Spleen (tissue), 11 donors: ENCODE measurements at regions not wholly inside any gene's neighbourhood (a gene's known extent, or its start where the extent isn't known, plus 50 kb on each side); places are given as distances from the start of the nearest gene placed in this dataset.

ENCODE experiments used
- DNase-seq: peaks from one replicate; pipeline ENCODE4 v3.0.0-alpha.2; 2020
- H3K27ac ChIP-seq, 8 donors: fragments of 200-600 bp; sonication (generic) in 7 of 8; 1 replicate in 4 of 8; 2 replicates in 4 of 8; pipeline versions ENCODE4 v1.5.0 to v1.8.0; 2016 to 2021; ENCODE audit warnings: inconsistent platforms in 4 of 8, mild to moderate bottlenecking in 4 of 8, moderate library complexity in 1 of 8
- H3K27me3 ChIP-seq, 7 donors: fragments of 200-600 bp; sonication (generic) in 6 of 7; replicated peaks in 1 of 7; 1 replicate in 4 of 7; 2 replicates in 3 of 7; pipeline versions ENCODE4 v1.5.0 to v1.8.0; 2016 to 2021; ENCODE audit warnings: inconsistent platforms in 3 of 7, mild to moderate bottlenecking in 1 of 7
- H3K36me3 ChIP-seq, 6 donors: fragments of 200-600 bp; sonication (generic) in 5 of 6; 1 replicate in 4 of 6; 2 replicates in 2 of 6; pipeline versions ENCODE4 v1.5.0 to v1.8.0; 2016 to 2021; ENCODE audit warnings: inconsistent platforms in 2 of 6
- H3K4me1 ChIP-seq, 6 donors: fragments of 200-600 bp; sonication (generic) in 5 of 6; 1 replicate in 3 of 6; 2 replicates in 3 of 6; pipeline versions ENCODE4 v1.5.0 to v1.8.0; 2016 to 2021; ENCODE audit warnings: inconsistent platforms in 3 of 6
- H3K4me3 ChIP-seq, 8 donors: fragments of 200-600 bp; sonication (generic) in 7 of 8; 1 replicate in 4 of 8; 2 replicates in 4 of 8; pipeline versions ENCODE4 v1.5.0 to v1.8.0; 2016 to 2021; ENCODE audit warnings: inconsistent platforms in 4 of 8, mild to moderate bottlenecking in 4 of 8, moderate library complexity in 2 of 8
- H3K9me3 ChIP-seq, 8 donors: fragments of 200-600 bp; sonication (generic) in 7 of 8; 1 replicate in 4 of 8; 2 replicates in 4 of 8; pipeline versions ENCODE4 v1.5.0 to v1.8.0; 2016 to 2021; ENCODE audit warnings: inconsistent platforms in 4 of 8
- POLR2A ChIP-seq, 3 donors: fragments of 450-650 bp; IDR thresholded peaks; one replicate each; pipeline ENCODE4 v1.5.1; 2017; ENCODE audit warnings: antibody characterized with exemption in 3 of 3, mild to moderate bottlenecking in 1 of 3
- POLR2AphosphoS5 ChIP-seq, 3 donors: sonication (generic); formaldehyde crosslinking; IDR thresholded peaks; one replicate each; pipeline ENCODE4 v1.5.1; 2017; ENCODE audit warnings: antibody characterized with exemption in 3 of 3
- WGBS, 5 donors: extraction: QIAGEN DNeasy Blood & Tissue Kit in 3 of 5; methylation state at CpG; one replicate each; pipeline versions ENCODE4 v1.1.5 to v1.1.7; 2013 to 2018; 5-methylcytosine and 5-hydroxymethylcytosine counted together
- intact Hi-C: fragments of 100-400 bp; cut with DNase I; formaldehyde crosslinking; loops from one replicate; pipeline ENCODE4 v1.15.0; 2023; ENCODE audit warnings: low total_unique reads
- TF ChIP-seq, protein P1 (sequence below), 11 experiments: fragments of 200-600 bp in 7 of 11; fragments of 450-650 bp in 4 of 11; sonication (generic) in 4 of 11; IDR thresholded peaks in 8 of 11; conservative IDR thresholded peaks in 3 of 11; 1 replicate in 7 of 11; 2 replicates in 4 of 11; pipeline versions ENCODE4 v1.4.0 to v1.8.0; 2016 to 2021; ENCODE audit warnings: antibody characterized with exemption in 11 of 11, inconsistent platforms in 4 of 11, mild to moderate bottlenecking in 1 of 11
- donor health status: healthy with polysubstance abuse.
- donor health status: DM: no; HTN: no; CAD: no; lungs with moderate emphysema.
- donor health status: DM: no; HTN: no; CAD: no.
- donor health status: Bipolar disorder and iron deficiency.
- donor health status: healthy.
- donor health status: DM: no; HTN: no; CAD: no.
- donor health status: DM: yes; HTN: yes; CAD: no.

DNA sequence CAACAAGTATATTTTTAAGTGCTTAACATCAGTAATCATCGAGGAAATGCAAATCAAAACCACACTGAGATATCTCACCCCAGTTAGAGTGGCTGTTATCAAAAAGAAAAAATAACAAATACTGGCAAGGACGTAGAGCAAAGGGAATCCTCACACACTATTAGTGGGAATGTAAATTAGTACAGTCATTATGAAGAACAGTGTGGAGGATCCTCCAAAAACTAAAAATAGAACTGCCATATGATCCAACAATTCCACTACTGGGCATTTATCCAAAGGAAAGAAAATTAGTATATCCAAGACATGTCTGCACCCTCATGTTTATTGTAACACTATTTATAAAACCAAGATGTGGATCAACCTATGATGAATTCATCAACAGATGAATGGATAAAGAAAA, 149.0 kb upstream of the PWP1 start:
- Histone ChIP-seq H3K4me3 (no peak overlapping the region), H3K36me3 (no peaks in the 10 kb centered on the region), H3K4me1 (no peaks in the 10 kb centered on the region), H3K27me3 (no peaks in the 10 kb centered on the region), H3K27ac (no peak overlapping the region), H3K9me3 (peaks cover 3 to 17% (median 12%) of the 10 kb centered on the region in 8 donors)
- intact Hi-C loops, result no loop called here
- TF ChIP-seq POLR2A (IDR thresholded peaks at IDR 0.05) (no peak), POLR2AphosphoS5 (IDR thresholded peaks at IDR 0.05) (no peak)
- TF ChIP-seq, protein P1, sequence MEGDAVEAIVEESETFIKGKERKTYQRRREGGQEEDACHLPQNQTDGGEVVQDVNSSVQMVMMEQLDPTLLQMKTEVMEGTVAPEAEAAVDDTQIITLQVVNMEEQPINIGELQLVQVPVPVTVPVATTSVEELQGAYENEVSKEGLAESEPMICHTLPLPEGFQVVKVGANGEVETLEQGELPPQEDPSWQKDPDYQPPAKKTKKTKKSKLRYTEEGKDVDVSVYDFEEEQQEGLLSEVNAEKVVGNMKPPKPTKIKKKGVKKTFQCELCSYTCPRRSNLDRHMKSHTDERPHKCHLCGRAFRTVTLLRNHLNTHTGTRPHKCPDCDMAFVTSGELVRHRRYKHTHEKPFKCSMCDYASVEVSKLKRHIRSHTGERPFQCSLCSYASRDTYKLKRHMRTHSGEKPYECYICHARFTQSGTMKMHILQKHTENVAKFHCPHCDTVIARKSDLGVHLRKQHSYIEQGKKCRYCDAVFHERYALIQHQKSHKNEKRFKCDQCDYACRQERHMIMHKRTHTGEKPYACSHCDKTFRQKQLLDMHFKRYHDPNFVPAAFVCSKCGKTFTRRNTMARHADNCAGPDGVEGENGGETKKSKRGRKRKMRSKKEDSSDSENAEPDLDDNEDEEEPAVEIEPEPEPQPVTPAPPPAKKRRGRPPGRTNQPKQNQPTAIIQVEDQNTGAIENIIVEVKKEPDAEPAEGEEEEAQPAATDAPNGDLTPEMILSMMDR (IDR thresholded peaks at IDR 0.05 in 8 of 11, conservative IDR thresholded peaks at IDR 0.05 in 3 of 11), result no peak
- no peak for DNase-seq
- 36 to 78% (median 67%) methylated on average over 2 of the region's 2 CpGs for WGBS, 5 donors

DNA sequence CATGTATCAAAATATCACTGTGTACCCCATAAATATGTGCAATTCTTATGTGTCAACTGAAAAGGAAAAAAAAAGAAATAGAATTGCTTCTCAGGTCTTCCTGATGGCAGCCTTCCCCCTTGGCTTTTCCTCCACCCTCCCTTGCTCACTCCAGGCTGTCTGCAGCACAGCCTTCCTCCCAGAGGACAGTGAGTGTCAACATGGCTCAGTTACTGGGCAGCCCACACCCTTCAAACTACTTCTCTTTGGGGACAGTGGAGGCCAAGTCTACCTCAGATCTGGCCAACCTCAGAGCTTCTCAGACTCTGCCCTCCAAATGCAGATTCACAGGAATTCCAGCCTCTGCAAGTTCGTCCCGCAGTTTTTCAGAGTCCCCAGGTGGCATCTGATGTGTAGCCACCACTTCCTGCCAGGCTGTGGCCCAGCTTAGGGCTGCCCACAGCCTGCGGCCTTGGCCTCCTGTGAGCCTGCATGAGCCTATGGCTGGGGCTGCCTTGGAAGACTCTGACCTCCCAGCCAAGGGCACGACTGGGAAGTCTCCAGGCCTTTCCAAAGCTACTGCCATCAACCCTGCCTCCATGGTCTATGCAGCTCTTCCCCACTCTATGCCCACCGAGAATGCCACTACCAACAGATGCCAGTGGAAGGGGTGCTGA, 148.0 kb upstream of the PWP1 start:
- 53 to 79% (median 58%) methylated on average over 4 to 5 of the region's 5 CpGs for WGBS, 5 donors
- Histone ChIP-seq H3K9me3 (peaks cover 2 to 8% (median 4%) of the 10 kb centered on the region in 8 donors), H3K4me3 (no peak overlapping the region), H3K27me3 (no peaks in the 10 kb centered on the region), H3K27ac (no peak overlapping the region), H3K4me1 (no peaks in the 10 kb centered on the region), H3K36me3 (no peaks in the 10 kb centered on the region)
- TF ChIP-seq POLR2A (IDR thresholded peaks at IDR 0.05) (no peak), POLR2AphosphoS5 (IDR thresholded peaks at IDR 0.05) (no peak)
- TF ChIP-seq, protein P1 (IDR thresholded peaks at IDR 0.05 in 8 of 11, conservative IDR thresholded peaks at IDR 0.05 in 3 of 11), result no peak
- intact Hi-C loops, result no loop called here
- DNase-seq, result no peak

DNA sequence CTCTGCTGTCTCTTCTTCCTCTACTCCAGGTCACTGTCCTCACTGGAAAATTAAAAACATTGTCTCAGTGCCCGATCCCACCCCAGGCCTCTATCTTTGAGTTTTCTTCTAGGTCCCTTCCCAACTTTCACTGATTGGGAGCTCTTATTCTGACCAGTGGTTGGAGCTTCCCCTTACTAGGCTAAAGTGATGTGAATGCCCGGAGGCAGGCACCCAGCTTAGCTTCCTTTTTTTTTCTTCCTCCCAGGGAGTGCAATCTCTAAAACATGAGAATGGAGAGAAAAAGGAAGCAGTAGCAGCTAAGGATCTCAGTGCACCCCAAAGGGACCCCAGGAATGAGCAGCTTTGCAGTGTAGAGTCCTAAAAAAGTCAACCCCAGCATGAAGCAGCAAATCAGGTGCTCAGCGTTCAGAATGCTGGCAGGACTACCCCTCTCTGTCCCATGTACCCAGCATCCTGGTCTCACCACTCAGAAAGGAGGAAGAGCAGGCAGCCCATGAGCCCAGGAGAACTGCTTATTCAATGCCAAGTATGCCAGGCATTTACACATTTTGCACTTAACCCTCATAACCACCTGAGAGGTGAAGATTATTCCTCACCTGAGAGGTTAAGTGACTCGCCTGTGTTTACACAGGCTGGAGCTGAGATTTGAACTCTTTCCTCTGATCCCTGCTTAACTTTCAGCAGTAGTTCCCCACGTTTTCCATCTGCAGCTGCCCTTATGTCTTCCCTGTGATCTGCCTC, 146.2 kb upstream of the PWP1 start:
- intact Hi-C loops, result no loop called here
- 69 to 82% (median 71%) methylated on average over 5 of the region's 5 CpGs for WGBS, 5 donors

More for the DNA sequence above, 146.2 kb upstream of the PWP1 start:
- no peaks in the 10 kb centered on the region for H3K4me1 ChIP-seq
- H3K4me3 ChIP-seq, result no peak overlapping the region
- no peaks in the 10 kb centered on the region for H3K36me3 ChIP-seq
- no peak for DNase-seq
- no peaks in the 10 kb centered on the region for H3K27me3 ChIP-seq
- H3K9me3 ChIP-seq, result no peaks in the 10 kb centered on the region
- TF ChIP-seq POLR2A (IDR thresholded peaks at IDR 0.05), result no peak
- TF ChIP-seq, protein P1 (IDR thresholded peaks at IDR 0.05 in 8 of 11, conservative IDR thresholded peaks at IDR 0.05 in 3 of 11), result no peak
- TF ChIP-seq POLR2AphosphoS5 (IDR thresholded peaks at IDR 0.05), result no peak
- no peak overlapping the region for H3K27ac ChIP-seq
